GM23338 (cell line): ENCODE measurements at regions not wholly inside any gene's neighbourhood (a gene's known extent, or its start where the extent isn't known, plus 50 kb on each side); places are given as distances from the start of the nearest gene placed in this dataset.

ENCODE experiments used
- CREB1 ChIP-seq: fragments of 250-450 bp; sonication (Bioruptor Pico); IDR thresholded peaks from 2 replicates; pipeline ENCODE4 v1.5.0; 2020; ENCODE audit warnings: low read depth, mild to moderate bottlenecking, moderate library complexity
- CTCF ChIP-seq, 2 experiments: fragments of 200-600 bp in 1 of 2; sonication (generic) in 1 of 2; conservative IDR thresholded peaks; 2 replicates each; pipeline versions ENCODE4 v1.5.1 to v1.6.1; 2016 to 2017; ENCODE audit warnings: antibody characterized with exemption in 2 of 2, low read depth in 2 of 2, mild to moderate bottlenecking in 2 of 2, moderate library complexity in 1 of 2
- ETS1 ChIP-seq: IDR thresholded peaks from 2 replicates; pipeline ENCODE4 v1.6.1; 2016; ENCODE audit warnings: antibody characterized with exemption
- EZH2 ChIP-seq: fragments of 200-600 bp; sonication (generic); IDR thresholded peaks from one replicate; pipeline ENCODE4 v1.8.0; 2017; ENCODE audit warnings: antibody characterized with exemption, mild to moderate bottlenecking, low read depth; ENCODE audit not compliant: unreplicated experiment
- EZH2phosphoT487 ChIP-seq: fragments of 200-600 bp; sonication (generic); IDR thresholded peaks from one replicate; pipeline ENCODE4 v1.8.1; 2018; ENCODE audit warnings: antibody characterized with exemption; ENCODE audit not compliant: unreplicated experiment
- JUNB ChIP-seq: IDR thresholded peaks from one replicate; pipeline ENCODE4 v1.6.1; 2016; ENCODE audit warnings: antibody characterized with exemption; ENCODE audit not compliant: unreplicated experiment
- POLR2AphosphoS5 ChIP-seq: IDR thresholded peaks from 2 replicates; pipeline ENCODE4 v1.6.1; 2016; ENCODE audit warnings: antibody characterized with exemption, low read depth
- STAT1 ChIP-seq: IDR thresholded peaks from one replicate; pipeline ENCODE4 v1.6.1; 2016; ENCODE audit warnings: antibody characterized with exemption; ENCODE audit not compliant: unreplicated experiment
- ZNF114 ChIP-seq: fragments of 250-450 bp; sonication (Bioruptor Pico); IDR thresholded peaks from 2 replicates; pipeline ENCODE4 v1.5.0; 2020; ENCODE audit warnings: mild to moderate bottlenecking, moderate library complexity
- ZNF331 ChIP-seq: fragments of 250-450 bp; sonication (Bioruptor Pico); IDR thresholded peaks from 2 replicates; pipeline ENCODE4 v1.5.0; 2020; ENCODE audit warnings: low read depth, mild to moderate bottlenecking, moderate library complexity
- TF ChIP-seq, protein P1 (sequence below): IDR thresholded peaks from one replicate; pipeline ENCODE4 v1.6.1; 2018; ENCODE audit warnings: antibody characterized with exemption; ENCODE audit not compliant: unreplicated experiment

- TF ChIP-seq CTCF (conservative IDR thresholded peaks at IDR 0.05; ENCODE audit: low read depth in 2 of 2) (no peak), EZH2 (no peak), POLR2AphosphoS5 (no peak), EZH2phosphoT487 (no peak), CREB1 (CRISPR knock-in tag) (no peak), ZNF331 (CRISPR knock-in tag) (no peak), ETS1 (no peak), JUNB (no peak), STAT1 (no peak), ZNF114 (CRISPR knock-in tag) (no peak)
- TF ChIP-seq, protein P1, sequence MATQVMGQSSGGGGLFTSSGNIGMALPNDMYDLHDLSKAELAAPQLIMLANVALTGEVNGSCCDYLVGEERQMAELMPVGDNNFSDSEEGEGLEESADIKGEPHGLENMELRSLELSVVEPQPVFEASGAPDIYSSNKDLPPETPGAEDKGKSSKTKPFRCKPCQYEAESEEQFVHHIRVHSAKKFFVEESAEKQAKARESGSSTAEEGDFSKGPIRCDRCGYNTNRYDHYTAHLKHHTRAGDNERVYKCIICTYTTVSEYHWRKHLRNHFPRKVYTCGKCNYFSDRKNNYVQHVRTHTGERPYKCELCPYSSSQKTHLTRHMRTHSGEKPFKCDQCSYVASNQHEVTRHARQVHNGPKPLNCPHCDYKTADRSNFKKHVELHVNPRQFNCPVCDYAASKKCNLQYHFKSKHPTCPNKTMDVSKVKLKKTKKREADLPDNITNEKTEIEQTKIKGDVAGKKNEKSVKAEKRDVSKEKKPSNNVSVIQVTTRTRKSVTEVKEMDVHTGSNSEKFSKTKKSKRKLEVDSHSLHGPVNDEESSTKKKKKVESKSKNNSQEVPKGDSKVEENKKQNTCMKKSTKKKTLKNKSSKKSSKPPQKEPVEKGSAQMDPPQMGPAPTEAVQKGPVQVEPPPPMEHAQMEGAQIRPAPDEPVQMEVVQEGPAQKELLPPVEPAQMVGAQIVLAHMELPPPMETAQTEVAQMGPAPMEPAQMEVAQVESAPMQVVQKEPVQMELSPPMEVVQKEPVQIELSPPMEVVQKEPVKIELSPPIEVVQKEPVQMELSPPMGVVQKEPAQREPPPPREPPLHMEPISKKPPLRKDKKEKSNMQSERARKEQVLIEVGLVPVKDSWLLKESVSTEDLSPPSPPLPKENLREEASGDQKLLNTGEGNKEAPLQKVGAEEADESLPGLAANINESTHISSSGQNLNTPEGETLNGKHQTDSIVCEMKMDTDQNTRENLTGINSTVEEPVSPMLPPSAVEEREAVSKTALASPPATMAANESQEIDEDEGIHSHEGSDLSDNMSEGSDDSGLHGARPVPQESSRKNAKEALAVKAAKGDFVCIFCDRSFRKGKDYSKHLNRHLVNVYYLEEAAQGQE = no peak
These were observed 189.3 kb upstream of the VEPH1 start for GRCh38 chr3:157692468-157692867.
